NCI-H1092 (cell line): ENCODE measurements at regions not wholly inside any gene's neighbourhood (a gene's known extent, or its start where the extent isn't known, plus 50 kb on each side); places are given as distances from the start of the nearest gene placed in this dataset.
A peak's percentile ranks its signal among the peaks of the same experiment; 100 is the strongest.

ENCODE experiments used
- DNase-seq: peaks from one replicate; lab custom pipeline; 2025; lab: John Stamatoyannopoulos, UW

GRCh38 chr2:20523073-20523798 lies 76.4 kb downstream of the RHOB start:
- DNase-seq: no peak

- no peak for DNase-seq
Measured at GRCh38 chr2:20523799-20524187, 76.9 kb downstream of the RHOB start.

GRCh38 chr2:20524412-20525040 lies 77.7 kb downstream of the RHOB start:
- no peak for DNase-seq

GRCh38 chr2:20525041-20526035 lies 78.5 kb downstream of the RHOB start:
- DNase-seq: no peak

GRCh38 chr2:20526160-20526559 lies 79.3 kb downstream of the RHOB start:
- DNase-seq: no peak

DNA sequence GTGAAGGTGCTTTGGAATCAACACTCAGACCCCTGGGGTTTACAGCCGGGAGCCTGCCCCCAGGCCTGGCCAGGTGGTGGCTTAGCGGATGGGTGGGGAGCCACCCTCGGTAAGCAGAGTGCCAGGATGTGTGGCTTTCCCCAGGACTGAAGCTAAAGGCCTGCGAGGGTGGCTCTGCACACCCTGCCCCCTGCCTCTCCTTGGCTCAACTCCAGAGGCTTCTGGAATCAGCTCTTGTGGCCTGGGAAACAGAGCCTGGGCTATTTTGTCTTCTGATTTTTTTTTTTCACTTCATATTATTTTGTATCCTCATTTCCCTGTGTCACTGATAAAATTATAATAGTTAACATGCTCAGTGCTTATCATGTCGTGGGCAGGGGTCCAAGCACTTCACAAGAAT lies 79.8 kb downstream of the RHOB start:
- peak; percentile 56 for DNase-seq

DNA sequence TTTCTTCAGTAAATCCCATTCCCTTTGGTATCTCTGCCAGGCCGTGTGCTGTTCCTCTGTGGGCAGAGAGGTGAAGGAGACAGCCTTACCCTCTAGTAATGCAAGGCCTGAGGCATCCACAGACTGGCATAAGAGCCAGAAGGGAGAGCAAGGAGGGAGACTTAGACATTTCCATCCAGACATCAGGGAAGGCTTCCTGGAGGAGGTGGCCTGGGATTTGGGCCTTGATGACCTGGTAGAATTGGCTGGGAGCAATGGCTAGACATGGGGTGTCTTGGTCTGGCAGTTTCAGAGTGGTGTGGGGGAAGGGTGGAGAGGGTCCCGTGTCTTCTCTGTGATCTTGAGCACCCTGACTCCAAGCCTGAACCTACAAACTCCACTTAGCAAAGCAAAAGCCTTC lies 81.8 kb downstream of the RHOB start:
- no peak for DNase-seq

DNA sequence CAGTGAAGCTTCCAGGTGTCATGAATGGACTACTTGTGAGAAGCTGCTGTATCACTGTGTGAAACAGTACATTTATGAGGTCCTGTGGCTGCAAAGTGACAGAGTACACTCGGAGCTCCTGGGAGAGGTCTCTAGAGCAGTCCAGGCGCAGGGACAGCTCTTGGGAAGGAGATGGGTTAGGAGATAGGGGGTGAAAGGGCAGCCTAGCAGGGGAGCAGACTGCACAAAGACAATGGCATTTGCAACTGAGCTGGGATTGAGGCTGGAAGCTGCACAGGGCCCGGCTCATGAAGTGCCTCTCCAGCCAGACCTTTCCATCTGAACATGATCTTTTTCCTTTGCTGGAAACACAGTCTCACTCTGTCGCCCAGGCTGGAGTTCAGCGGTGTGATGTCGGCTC lies 83.6 kb downstream of the RHOB start:
- DNase-seq: no peak

GRCh38 chr2:20531633-20532262 lies 84.9 kb downstream of the RHOB start:
- DNase-seq: no peak

DNA sequence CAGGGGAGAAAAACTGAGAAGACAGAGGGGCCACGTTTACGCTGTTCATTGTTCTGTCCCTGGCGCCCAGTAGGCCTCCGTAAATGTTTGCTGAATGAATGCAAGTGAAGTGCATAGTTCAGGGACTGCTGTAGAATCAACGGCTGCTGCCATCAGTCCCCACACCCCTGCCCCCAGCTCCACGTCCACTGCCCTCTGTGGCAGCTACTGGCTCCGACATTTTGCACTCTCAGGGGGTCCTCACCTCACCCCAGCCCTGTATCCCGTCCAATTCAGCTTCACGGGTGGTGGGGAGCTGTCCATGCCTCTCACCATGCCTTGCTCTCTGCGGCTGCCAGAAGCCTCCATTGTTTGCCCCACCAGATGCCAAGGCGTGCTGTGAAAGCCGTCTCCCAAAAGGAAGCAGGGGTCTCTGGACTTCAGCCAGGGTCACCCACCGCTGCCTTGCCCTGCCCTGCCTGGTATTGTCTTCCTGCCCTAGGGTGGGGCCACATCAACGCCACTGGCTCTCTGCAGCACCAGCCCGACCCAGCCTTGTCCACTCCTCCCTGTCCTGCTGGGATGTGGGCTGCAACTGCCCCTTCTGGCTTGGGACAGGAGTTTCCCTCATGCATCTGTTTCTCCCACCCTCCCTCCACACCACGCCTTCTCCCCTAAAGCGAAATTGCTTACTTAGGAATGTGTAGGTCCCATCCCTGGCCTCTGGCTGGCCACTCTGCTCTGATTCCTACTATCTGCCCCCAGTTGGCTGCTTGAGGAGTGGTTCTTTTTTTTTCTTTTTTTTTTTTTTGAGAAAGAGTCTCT lies 86.0 kb downstream of the RHOB start:
- DNase-seq: no peak

DNA sequence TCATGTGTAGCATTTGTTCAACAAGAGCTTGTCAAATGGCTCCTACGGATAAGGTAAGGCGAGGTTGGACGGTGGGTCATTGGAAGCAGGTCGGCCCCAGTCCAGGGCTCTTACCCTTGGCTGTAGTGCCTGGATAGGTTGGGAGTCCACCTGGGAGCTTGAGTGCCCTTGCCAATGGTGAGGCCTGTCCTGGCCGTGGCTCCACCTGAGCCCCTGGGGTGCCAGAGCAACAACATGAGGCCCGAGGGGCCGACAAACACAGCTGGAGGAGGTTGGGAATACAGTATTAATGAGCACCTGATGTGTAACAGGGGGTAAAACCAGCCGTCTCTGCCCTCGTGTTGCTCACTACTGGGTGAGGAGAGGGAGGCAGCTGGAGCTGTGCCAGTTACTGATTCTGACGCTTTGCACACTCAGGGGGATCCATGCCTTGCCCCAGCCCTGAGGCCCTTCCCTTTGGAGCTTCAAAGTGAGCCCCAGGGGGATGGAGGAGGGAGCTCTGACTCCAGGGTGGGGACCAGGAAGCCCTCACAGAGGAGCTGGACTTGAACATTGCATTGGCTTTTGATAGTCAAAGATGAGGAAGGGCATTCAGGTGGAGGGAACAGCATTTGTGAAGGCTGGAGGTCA lies 87.2 kb downstream of the RHOB start:
- DNase-seq: no peak

DNA sequence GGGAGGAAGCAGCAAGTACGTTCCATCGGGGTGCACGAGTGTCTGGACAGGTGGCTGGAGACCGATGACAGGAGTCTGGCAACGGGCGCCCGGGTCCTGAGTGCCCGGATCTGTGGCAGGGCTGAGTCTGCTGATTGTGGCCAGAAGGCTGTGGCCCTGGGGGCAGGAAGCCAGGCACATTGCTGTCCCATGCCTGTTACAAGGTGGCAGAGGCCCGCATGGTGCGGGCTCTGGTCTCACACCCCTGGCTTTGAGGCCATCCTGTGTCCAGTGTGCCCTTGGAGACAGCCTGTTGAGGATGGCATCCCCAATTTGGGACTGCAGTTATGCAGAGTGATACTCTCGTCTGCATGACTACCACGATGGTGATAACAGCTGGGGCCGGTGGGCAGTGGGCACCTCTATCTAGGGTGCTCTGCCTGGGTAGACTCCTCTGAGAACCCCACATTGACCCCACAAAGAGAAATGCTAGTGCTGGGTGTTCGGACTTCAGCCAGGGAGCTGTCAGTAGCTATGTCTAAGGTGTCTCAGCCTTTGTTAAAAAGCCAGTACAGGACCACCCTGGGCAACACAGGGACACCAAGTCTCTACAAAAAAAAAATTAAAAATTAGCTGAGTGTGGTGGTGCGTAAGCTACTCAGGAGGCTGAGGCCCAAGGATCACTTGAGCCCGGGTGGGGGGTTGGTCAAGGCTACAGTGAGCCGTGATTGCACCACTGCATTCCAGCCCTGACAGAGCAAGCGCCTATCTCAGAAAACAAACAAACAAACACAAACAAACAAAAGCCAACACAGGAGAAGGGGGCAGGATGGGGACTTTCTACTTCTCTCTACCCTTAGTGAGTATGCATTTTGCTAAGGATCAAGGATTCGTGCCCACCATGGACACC lies 88.3 kb downstream of the RHOB start:
- DNase-seq: no peak

- DNase-seq: no peak
Measured at GRCh38 chr2:20536619-20537422, 89.9 kb downstream of the RHOB start.

- no peak for DNase-seq
Measured at GRCh38 chr2:20537423-20538307, 90.8 kb downstream of the RHOB start.

DNA sequence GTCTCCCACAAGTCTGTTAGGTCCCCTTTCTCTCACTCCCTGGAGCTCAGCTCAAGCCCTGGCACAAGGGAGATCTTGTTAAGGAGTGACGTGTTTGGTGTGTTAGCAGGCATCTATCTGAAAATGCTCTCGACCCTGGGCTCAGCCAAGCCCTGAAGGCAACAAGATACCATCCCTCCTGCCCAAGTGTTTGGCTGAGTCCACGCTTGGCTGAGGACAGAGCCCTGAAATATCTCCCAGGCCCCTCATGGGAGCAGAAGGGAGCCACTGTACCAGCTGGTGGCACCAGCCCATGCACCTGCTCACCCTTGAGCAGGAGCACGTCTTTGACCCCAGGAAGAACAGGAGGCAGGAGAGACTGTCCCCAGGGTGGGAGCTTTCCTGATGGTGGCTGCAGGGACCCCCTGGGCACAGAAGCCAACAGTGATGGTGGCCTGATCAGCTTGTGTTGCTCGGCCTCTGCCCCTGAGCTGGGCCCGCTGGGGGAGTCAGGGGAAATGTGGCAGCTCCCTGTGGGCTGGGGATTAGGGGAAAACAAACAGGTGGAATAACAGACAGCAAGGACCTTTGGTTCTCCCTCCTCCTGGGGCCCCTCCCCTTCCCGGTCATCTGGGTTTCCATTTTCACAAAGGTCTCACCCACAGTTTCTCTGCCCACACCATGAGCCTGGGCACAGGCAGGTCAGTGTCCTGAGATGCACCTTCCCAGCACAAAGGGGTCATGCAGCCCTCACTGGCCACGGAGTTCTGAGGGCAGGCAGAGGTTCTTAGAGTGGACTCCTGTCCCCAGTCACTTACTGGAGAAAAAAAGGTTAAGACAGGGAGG lies 91.6 kb downstream of the RHOB start:
- no peak for DNase-seq

GRCh38 chr2:20539133-20539719 lies 92.4 kb downstream of the RHOB start:
- DNase-seq: no peak
